Sigmoid colon (tissue), 4 donors: ENCODE measurements at regions not wholly inside any gene's neighbourhood (a gene's known extent, or its start where the extent isn't known, plus 50 kb on each side); places are given as distances from the start of the nearest gene placed in this dataset.

Experiments used
- POLR2A ChIP-seq, 2 donors: fragments of 450-650 bp; IDR thresholded peaks; one replicate each; pipeline ENCODE4 v1.6.1; 2016; ENCODE audit warnings: antibody characterized with exemption in 2 of 2, mild to moderate bottlenecking in 2 of 2, moderate library complexity in 2 of 2
- POLR2AphosphoS5 ChIP-seq, 4 donors: sonication (generic); formaldehyde crosslinking; IDR thresholded peaks; one replicate each; pipeline ENCODE4 v1.6.1; 2017; ENCODE audit warnings: antibody characterized with exemption in 4 of 4
- TF ChIP-seq, protein P1 (sequence below), 4 experiments: fragments of 450-650 bp in 3 of 4; fragments of 200-600 bp in 1 of 4; IDR thresholded peaks; one replicate each; pipeline ENCODE4 v1.5.1; 2016 to 2019; ENCODE audit warnings: antibody characterized with exemption in 4 of 4, mild to moderate bottlenecking in 3 of 4, moderate library complexity in 2 of 4

DNA sequence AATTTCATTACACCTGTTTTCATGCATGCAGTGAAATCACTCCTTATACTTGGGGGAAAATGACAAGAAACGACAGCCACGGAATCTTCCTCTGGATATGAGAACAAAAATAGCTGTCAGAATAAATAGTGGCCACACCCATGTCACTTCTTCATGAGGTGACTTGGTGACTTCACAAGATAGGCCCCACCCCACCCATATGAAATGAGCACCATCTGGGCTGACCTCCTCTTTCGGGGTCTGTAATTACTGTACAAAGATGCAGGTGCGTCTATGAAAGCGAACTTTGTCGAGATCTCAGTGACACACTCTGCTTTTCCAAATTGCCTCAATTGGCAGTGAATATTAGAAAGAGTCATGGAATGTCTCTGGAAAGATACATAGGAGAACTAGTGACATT lies 184.2 kb upstream of the CCN2 start:
- TF ChIP-seq, protein P1, sequence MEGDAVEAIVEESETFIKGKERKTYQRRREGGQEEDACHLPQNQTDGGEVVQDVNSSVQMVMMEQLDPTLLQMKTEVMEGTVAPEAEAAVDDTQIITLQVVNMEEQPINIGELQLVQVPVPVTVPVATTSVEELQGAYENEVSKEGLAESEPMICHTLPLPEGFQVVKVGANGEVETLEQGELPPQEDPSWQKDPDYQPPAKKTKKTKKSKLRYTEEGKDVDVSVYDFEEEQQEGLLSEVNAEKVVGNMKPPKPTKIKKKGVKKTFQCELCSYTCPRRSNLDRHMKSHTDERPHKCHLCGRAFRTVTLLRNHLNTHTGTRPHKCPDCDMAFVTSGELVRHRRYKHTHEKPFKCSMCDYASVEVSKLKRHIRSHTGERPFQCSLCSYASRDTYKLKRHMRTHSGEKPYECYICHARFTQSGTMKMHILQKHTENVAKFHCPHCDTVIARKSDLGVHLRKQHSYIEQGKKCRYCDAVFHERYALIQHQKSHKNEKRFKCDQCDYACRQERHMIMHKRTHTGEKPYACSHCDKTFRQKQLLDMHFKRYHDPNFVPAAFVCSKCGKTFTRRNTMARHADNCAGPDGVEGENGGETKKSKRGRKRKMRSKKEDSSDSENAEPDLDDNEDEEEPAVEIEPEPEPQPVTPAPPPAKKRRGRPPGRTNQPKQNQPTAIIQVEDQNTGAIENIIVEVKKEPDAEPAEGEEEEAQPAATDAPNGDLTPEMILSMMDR (IDR thresholded peaks at IDR 0.05) = no peak
- TF ChIP-seq POLR2A (IDR thresholded peaks at IDR 0.05) (no peak), POLR2AphosphoS5 (IDR thresholded peaks at IDR 0.05) (no peak)
